ENCODE measurements at regions not wholly inside any gene's neighbourhood (a gene's known extent, or its start where the extent isn't known, plus 50 kb on each side); places are given as distances from the start of the nearest gene placed in this dataset.

GRCh38 chr6:93896081-93896480 is 476.7 kb upstream of the EPHA7 start:
- TF ChIP-seq CTCF (IDR thresholded peaks at IDR 0.05; ENCODE audit: low read length) (no peak), EZH2 (optimal IDR thresholded peaks at IDR 0.05; ENCODE audit: low read depth, low read length) (no peak)

Data from MM.1S (cell line).